ENCODE measurements at regions not wholly inside any gene's neighbourhood (a gene's known extent, or its start where the extent isn't known, plus 50 kb on each side); places are given as distances from the start of the nearest gene placed in this dataset.

GRCh38 chrX:149223854-149224253, 281.3 kb downstream of the IDS start:
- TF ChIP-seq CTCF (IDR thresholded peaks at IDR 0.05) (no peak), ZFX (IDR thresholded peaks at IDR 0.05; ENCODE audit: borderline replicate concordance) (no peak)

Measured in 22Rv1 (cell line).